ENCODE measurements at regions not wholly inside any gene's neighbourhood (a gene's known extent, or its start where the extent isn't known, plus 50 kb on each side); places are given as distances from the start of the nearest gene placed in this dataset. TPM values are rescaled to one million over a fixed set of nuclear protein-coding genes. Genes with fewer than 3 reads are reported as not detected.
"Not testable (repeated sequence)": the region's sequence is repeated elsewhere in the genome, so short reads cannot be mapped to it uniquely, and the experiment has no call there.

DNA sequence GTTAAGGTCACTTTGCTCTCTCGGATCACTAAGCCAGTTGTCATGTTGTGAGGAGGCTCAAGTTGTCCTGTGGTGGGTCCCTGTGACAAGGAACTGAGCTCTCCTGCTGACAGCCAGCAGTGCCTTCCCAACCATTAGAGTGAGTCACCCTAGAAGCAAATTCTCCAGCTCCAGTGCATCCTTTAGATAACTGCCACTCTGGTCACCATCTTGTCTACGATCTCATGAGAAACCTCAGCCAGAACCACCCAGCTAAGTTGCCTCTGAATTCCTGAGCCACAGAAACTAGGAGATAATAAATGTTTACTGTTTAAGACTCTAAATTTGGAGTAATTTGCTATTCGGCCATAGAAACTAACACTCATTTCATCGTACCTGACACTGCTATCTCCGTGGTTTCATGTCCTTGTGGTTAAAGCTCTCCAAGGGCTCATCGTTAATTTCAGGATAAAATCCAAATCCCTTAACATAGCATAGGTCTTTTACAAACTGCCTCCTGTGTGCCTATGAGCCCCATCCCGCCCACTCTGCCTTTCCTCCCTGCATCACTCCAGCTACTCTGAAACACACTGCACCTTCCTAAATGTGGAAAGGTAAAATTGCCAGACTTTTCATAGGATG lies 56.5 kb upstream of the WIPF3 start:
- Mint-ChIP-seq H3K36me3 (no peaks in the 10 kb centered on the region), H3K4me3 (no peak overlapping the region), H3K4me1 (no peaks in the 10 kb centered on the region), H3K27me3 (peaks cover 0 to 9% (median 0%) of the 10 kb centered on the region in 5 donors), H3K27ac (no peak overlapping the region), H3K9me3 (no peaks in the 10 kb centered on the region)
- POLR2A ChIA-PET, result no interaction called here
- ATAC-seq (no peak), DNase-seq (no peak)

DNA sequence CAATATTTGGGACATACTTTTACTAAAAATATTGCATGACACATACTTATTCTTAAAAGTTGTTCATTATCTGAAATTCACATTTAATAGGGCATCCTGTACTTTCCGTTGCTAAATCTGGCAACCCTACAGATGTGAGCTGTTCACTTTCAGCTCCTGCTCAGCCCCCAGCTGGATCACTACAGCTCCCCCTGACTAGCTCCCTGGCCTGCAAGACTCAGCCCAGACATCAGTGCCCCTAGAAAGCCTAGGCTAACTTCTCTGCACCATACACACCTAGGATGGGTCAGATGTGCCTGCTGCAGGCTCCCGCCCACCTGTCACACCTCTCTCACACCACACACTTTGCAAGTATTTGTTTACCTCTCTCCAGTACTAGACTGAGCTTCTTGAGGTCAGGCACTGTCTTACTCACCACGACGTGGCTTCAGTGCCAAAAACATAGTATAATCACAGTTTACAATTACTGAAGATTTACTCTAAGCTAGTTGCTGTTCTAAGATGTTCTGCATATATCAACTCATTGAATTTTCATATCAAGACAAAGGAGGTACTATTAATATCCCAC lies 55.9 kb upstream of the WIPF3 start:
- H3K4me1 Mint-ChIP-seq, H3K36me3 Mint-ChIP-seq, DNase-seq, POLR2A ChIA-PET, H3K27ac Mint-ChIP-seq, ATAC-seq, H3K4me3 Mint-ChIP-seq, H3K9me3 Mint-ChIP-seq: not testable (repeated sequence)
- peaks cover 0 to 11% (median 0%) of the 10 kb centered on the region in 5 donors for H3K27me3 Mint-ChIP-seq

DNA sequence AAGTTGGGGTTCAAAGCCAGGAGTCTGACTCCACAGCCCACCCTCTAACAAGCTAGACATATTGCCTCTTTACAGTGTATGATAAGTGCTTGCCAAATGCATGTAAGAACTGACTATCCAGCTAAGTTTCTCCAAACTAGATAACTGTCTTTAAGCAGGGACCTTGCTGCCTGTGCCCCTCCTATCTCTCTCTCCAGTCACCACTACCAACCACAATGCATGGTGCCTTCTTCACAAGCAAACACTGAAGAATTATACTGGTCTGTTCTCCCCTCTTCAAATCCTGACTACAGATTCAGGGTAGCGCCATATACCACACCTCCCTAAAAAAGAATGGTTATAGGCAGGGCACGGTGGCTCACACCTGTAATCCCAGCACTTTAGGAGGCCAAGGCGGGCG lies 55.3 kb upstream of the WIPF3 start:
- DNase-seq, ATAC-seq, H3K9me3 Mint-ChIP-seq, POLR2A ChIA-PET, H3K4me1 Mint-ChIP-seq, H3K4me3 Mint-ChIP-seq, H3K36me3 Mint-ChIP-seq: not testable (repeated sequence)
- H3K27me3 Mint-ChIP-seq, result peaks cover 0 to 11% (median 0%) of the 10 kb centered on the region in 5 donors
- H3K27ac Mint-ChIP-seq, result peak overlapping the region in 1 of 10 donors; percentile 7

DNA sequence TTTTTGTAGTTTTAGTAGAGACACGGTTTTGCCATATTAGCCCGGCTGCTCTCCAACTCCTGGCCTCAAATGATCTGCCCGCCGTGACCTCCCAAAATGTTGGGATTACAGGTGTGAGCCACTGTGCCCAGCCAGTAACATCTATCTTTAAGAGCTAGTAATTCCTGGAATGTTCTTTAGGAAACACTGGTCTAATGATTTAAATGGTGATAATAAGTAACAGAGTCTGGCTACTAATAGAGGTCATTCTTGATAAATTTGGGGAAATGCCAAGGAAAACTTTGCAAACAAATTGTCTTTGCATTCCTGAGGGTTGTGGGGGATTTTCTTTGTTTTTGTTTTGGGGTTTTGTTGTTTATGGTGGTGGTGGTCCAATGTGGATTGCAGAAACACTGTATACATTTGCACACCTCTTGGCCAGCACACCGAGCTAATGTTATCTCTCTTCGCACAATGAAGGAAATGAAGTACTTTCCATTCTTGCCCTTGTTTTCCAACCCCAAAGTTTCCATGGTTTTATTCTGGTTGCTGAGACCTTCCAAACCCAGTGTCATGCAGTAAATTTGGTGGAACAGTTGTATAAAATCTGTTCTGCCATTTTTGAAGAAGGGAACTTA lies 51.3 kb upstream of the WIPF3 start:
- no peaks in the 10 kb centered on the region for H3K36me3 Mint-ChIP-seq
- DNase-seq (no peak), ATAC-seq (no peak)
- H3K27me3 Mint-ChIP-seq, result peaks cover 0 to 5% (median 0%) of the 10 kb centered on the region in 5 donors
- POLR2A ChIA-PET, result no interaction called here
- H3K9me3 Mint-ChIP-seq, result no peaks in the 10 kb centered on the region
- H3K4me3 Mint-ChIP-seq, result no peak overlapping the region
- no peak overlapping the region for H3K27ac Mint-ChIP-seq
- H3K4me1 Mint-ChIP-seq, result no peaks in the 10 kb centered on the region

Small RNAs in the stretch of these regions (microRNA-seq; reads per million reads assigned to microRNA genes)
- not detected for gene MIR550A3 (ENCODE audit: borderline microRNAs expressed)

Data from naive thymus-derived CD8-positive, alpha-beta T cell (primary cell).